ENCODE measurements at regions not wholly inside any gene's neighbourhood (a gene's known extent, or its start where the extent isn't known, plus 50 kb on each side); places are given as distances from the start of the nearest gene placed in this dataset.
"Not testable (repeated sequence)": the region's sequence is repeated elsewhere in the genome, so short reads cannot be mapped to it uniquely, and the experiment has no call there.

GRCh38 chr2:191500884-191501560, 176.9 kb upstream of the NABP1 start:
- no peak overlapping the region for H3K9ac ChIP-seq (ENCODE audit: insufficient read depth in 1 of 2, low read length in 2 of 2)

GRCh38 chr2:191501561-191502168, 176.3 kb upstream of the NABP1 start:
- peak; percentile 46 for ATAC-seq (ENCODE audit: insufficient read depth, low FRiP score)
- no peak for TF ChIP-seq CTCF (IDR thresholded peaks at IDR 0.05; ENCODE audit: control extremely low read depth, extremely low read depth)
- no peak overlapping the region for H3K4me3 ChIP-seq
- H3K9me3 ChIP-seq (ENCODE audit: control insufficient read depth in 4 of 4, insufficient read depth in 3 of 4, low read length in 3 of 4): no peaks in the 10 kb centered on the region
- H3K4me1 ChIP-seq (ENCODE audit: control insufficient read depth in 5 of 5, insufficient read depth in 5 of 5, low read length in 5 of 5): peaks cover 0 to 31% (median 9%) of the 10 kb centered on the region in 5 donors
- peak in 2 of 3 donors; percentile 88 to 89 for DNase-seq
- no peaks in the 10 kb centered on the region for H3K36me3 ChIP-seq (ENCODE audit: control insufficient read depth in 4 of 4, insufficient read depth in 4 of 4, low read length in 4 of 4)
- H3K9ac ChIP-seq (ENCODE audit: insufficient read depth in 1 of 2, low read length in 2 of 2): no peak overlapping the region
- WGBS, 2 donors: 54 to 81% methylated on average over 3 of the region's 3 CpGs
- no peaks in the 10 kb centered on the region for H3K27me3 ChIP-seq (ENCODE audit: control insufficient read depth in 3 of 3, insufficient read depth in 3 of 3, low read length in 2 of 3)
- no peak overlapping the region for H3K27ac ChIP-seq (ENCODE audit: low read depth in 1 of 2, low read length in 1 of 2)

More at GRCh38 chr2:191500884-191501560, 176.9 kb upstream of the NABP1 start:
- Histone ChIP-seq H3K4me3 (no peak overlapping the region), H3K4me1 (ENCODE audit: control insufficient read depth in 5 of 5, insufficient read depth in 5 of 5, low read length in 5 of 5) (peaks cover 0 to 31% (median 9%) of the 10 kb centered on the region in 5 donors), H3K9me3 (ENCODE audit: control insufficient read depth in 4 of 4, insufficient read depth in 3 of 4, low read length in 3 of 4) (no peaks in the 10 kb centered on the region), H3K27ac (ENCODE audit: low read depth in 1 of 2, low read length in 1 of 2) (peak overlapping the region in 1 of 2 donors; percentile 11), H3K27me3 (ENCODE audit: control insufficient read depth in 3 of 3, insufficient read depth in 3 of 3, low read length in 2 of 3) (no peaks in the 10 kb centered on the region), H3K36me3 (ENCODE audit: control insufficient read depth in 4 of 4, insufficient read depth in 4 of 4, low read length in 4 of 4) (no peaks in the 10 kb centered on the region)
- ATAC-seq (ENCODE audit: insufficient read depth, low FRiP score) (no peak), DNase-seq (peak; percentile 63 to 86 (median 83))
- 68 to 82% methylated on average over 9 of the region's 9 CpGs for WGBS, 2 donors
- no peak for TF ChIP-seq CTCF (IDR thresholded peaks at IDR 0.05; ENCODE audit: control extremely low read depth, extremely low read depth)

GRCh38 chr2:191506515-191506914, 171.4 kb upstream of the NABP1 start:
- no peak for TF ChIP-seq CTCF (IDR thresholded peaks at IDR 0.05; ENCODE audit: control extremely low read depth, extremely low read depth)
- Histone ChIP-seq H3K27ac (ENCODE audit: low read depth in 1 of 2, low read length in 1 of 2) (no peak overlapping the region), H3K4me3 (no peak overlapping the region), H3K27me3 (ENCODE audit: control insufficient read depth in 3 of 3, insufficient read depth in 3 of 3, low read length in 2 of 3) (no peaks in the 10 kb centered on the region), H3K36me3 (ENCODE audit: control insufficient read depth in 4 of 4, insufficient read depth in 4 of 4, low read length in 4 of 4) (no peaks in the 10 kb centered on the region), H3K9ac (ENCODE audit: insufficient read depth in 1 of 2, low read length in 2 of 2) (no peak overlapping the region), H3K4me1 (ENCODE audit: control insufficient read depth in 5 of 5, insufficient read depth in 5 of 5, low read length in 5 of 5) (peaks cover 0 to 21% (median 0%) of the 10 kb centered on the region in 5 donors), H3K9me3 (ENCODE audit: control insufficient read depth in 4 of 4, insufficient read depth in 3 of 4, low read length in 3 of 4) (no peaks in the 10 kb centered on the region)
- ATAC-seq (ENCODE audit: insufficient read depth, low FRiP score) (no peak), DNase-seq (no peak)
- WGBS, 2 donors: 79 to 98% methylated on average over 3 of the region's 3 CpGs

GRCh38 chr2:191507252-191507853, 170.6 kb upstream of the NABP1 start:
- not testable (repeated sequence) for H3K9ac ChIP-seq (ENCODE audit: insufficient read depth in 1 of 2, low read length in 2 of 2); H3K27ac ChIP-seq (ENCODE audit: low read depth in 1 of 2, low read length in 1 of 2); DNase-seq; H3K36me3 ChIP-seq (ENCODE audit: control insufficient read depth in 4 of 4, insufficient read depth in 4 of 4, low read length in 4 of 4); H3K27me3 ChIP-seq (ENCODE audit: control insufficient read depth in 3 of 3, insufficient read depth in 3 of 3, low read length in 2 of 3); ATAC-seq (ENCODE audit: insufficient read depth, low FRiP score); H3K4me3 ChIP-seq; H3K9me3 ChIP-seq (ENCODE audit: control insufficient read depth in 4 of 4, insufficient read depth in 3 of 4, low read length in 3 of 4)
- WGBS, 2 donors: 76 to 91% methylated on average over 8 of the region's 8 CpGs
- peaks cover 0 to 28% (median 0%) of the 10 kb centered on the region in 5 donors for H3K4me1 ChIP-seq (ENCODE audit: control insufficient read depth in 5 of 5, insufficient read depth in 5 of 5, low read length in 5 of 5)
